ENCODE measurements at regions not wholly inside any gene's neighbourhood (a gene's known extent, or its start where the extent isn't known, plus 50 kb on each side); places are given as distances from the start of the nearest gene placed in this dataset.

- H3K27me3 ChIP-seq = no peaks in the 10 kb centered on the region
- no peaks in the 10 kb centered on the region for H3K36me3 ChIP-seq
- 38 to 50% methylated on average over 1 of the region's 1 CpG for WGBS, 2 donors (ENCODE audit: low coverage in 1 of 2)
- H3K9me3 ChIP-seq = no peaks in the 10 kb centered on the region
- peaks cover 0 to 4% (median 0%) of the 10 kb centered on the region in 4 donors for H3K4me1 ChIP-seq
- in situ Hi-C loops (cut with MboI; ENCODE audit: low pct_ligation_motif_present in 1 of 4, low pct_unique_long_range_greater_than_20kb in 1 of 4, low sequenced_read_pairs in 3 of 4) = no loop called here
- H3K27ac ChIP-seq = no peak overlapping the region
- TF ChIP-seq, protein P1, sequence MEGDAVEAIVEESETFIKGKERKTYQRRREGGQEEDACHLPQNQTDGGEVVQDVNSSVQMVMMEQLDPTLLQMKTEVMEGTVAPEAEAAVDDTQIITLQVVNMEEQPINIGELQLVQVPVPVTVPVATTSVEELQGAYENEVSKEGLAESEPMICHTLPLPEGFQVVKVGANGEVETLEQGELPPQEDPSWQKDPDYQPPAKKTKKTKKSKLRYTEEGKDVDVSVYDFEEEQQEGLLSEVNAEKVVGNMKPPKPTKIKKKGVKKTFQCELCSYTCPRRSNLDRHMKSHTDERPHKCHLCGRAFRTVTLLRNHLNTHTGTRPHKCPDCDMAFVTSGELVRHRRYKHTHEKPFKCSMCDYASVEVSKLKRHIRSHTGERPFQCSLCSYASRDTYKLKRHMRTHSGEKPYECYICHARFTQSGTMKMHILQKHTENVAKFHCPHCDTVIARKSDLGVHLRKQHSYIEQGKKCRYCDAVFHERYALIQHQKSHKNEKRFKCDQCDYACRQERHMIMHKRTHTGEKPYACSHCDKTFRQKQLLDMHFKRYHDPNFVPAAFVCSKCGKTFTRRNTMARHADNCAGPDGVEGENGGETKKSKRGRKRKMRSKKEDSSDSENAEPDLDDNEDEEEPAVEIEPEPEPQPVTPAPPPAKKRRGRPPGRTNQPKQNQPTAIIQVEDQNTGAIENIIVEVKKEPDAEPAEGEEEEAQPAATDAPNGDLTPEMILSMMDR (IDR thresholded peaks at IDR 0.05) = no peak
- TF ChIP-seq POLR2A (IDR thresholded peaks at IDR 0.05) = no peak
- no peak for TF ChIP-seq EP300 (IDR thresholded peaks at IDR 0.05; ENCODE audit: low read depth)
- TF ChIP-seq POLR2AphosphoS5 (IDR thresholded peaks at IDR 0.05) = no peak
- intact Hi-C loops (cut with DNase I; ENCODE audit: low total_unique reads) = no loop called here
- H3K4me3 ChIP-seq = no peak overlapping the region
- DNase-seq = no peak
Observed at GRCh38 chr2:48194641-48195040, 119.8 kb upstream of the FOXN2 start.

GRCh38 chr2:48195169-48195568, 119.3 kb upstream of the FOXN2 start:
- in situ Hi-C loops (cut with MboI; ENCODE audit: low pct_ligation_motif_present in 1 of 4, low pct_unique_long_range_greater_than_20kb in 1 of 4, low sequenced_read_pairs in 3 of 4) (no loop called here), intact Hi-C loops (cut with DNase I; ENCODE audit: low total_unique reads) (no loop called here)
- Histone ChIP-seq H3K4me1 (peaks cover 0 to 4% (median 0%) of the 10 kb centered on the region in 4 donors), H3K9me3 (no peaks in the 10 kb centered on the region), H3K27ac (no peak overlapping the region), H3K36me3 (no peaks in the 10 kb centered on the region), H3K4me3 (no peak overlapping the region), H3K27me3 (no peaks in the 10 kb centered on the region)
- WGBS, 2 donors (ENCODE audit: low coverage in 1 of 2) = 86 to 99% methylated on average over 2 to 3 of the region's 3 CpGs
- DNase-seq = no peak
- no peak for TF ChIP-seq POLR2AphosphoS5 (IDR thresholded peaks at IDR 0.05)
- TF ChIP-seq, protein P1 (IDR thresholded peaks at IDR 0.05) = no peak
- no peak for TF ChIP-seq POLR2A (IDR thresholded peaks at IDR 0.05)
- no peak for TF ChIP-seq EP300 (IDR thresholded peaks at IDR 0.05; ENCODE audit: low read depth)

DNA sequence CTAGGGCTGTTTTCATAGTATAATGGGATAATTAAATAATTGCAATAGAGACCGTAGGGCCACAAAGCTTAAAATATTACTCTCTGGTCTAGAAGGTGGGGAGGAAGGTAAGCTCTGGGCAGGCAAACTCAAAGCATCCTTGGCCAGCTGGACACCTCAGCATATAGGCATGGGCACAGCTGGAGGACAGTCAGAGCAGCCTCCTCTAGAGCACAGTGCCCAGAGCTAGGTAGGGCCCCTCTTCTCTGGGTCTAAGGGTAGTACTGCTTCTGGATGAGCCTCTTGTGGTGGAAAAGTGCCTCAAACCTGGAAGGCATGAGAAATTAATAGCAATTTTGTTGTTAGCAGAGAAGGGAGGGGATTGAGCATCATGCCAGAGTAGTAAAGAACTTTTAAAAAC, 116.9 kb upstream of the FOXN2 start:
- no peaks in the 10 kb centered on the region for H3K27me3 ChIP-seq
- no peaks in the 10 kb centered on the region for H3K36me3 ChIP-seq
- no peak for TF ChIP-seq EP300 (IDR thresholded peaks at IDR 0.05; ENCODE audit: low read depth)
- TF ChIP-seq, protein P1 (IDR thresholded peaks at IDR 0.05) = no peak
- TF ChIP-seq POLR2AphosphoS5 (IDR thresholded peaks at IDR 0.05) = no peak
- TF ChIP-seq POLR2A (IDR thresholded peaks at IDR 0.05) = no peak
- intact Hi-C loops (cut with DNase I; ENCODE audit: low total_unique reads) (no loop called here), in situ Hi-C loops (cut with MboI; ENCODE audit: low pct_ligation_motif_present in 1 of 4, low pct_unique_long_range_greater_than_20kb in 1 of 4, low sequenced_read_pairs in 3 of 4) (no loop called here)
- DNase-seq = no peak
- no peaks in the 10 kb centered on the region for H3K9me3 ChIP-seq
- no peak overlapping the region for H3K4me3 ChIP-seq
- peaks cover 0 to 4% (median 0%) of the 10 kb centered on the region in 4 donors for H3K4me1 ChIP-seq
- H3K27ac ChIP-seq = no peak overlapping the region
- 63 to 78% methylated on average over 1 of the region's 1 CpG for WGBS, 2 donors (ENCODE audit: low coverage in 1 of 2)

GRCh38 chr2:48198371-48198770, 116.1 kb upstream of the FOXN2 start:
- intact Hi-C loops (cut with DNase I; ENCODE audit: low total_unique reads) (no loop called here), in situ Hi-C loops (cut with MboI; ENCODE audit: low pct_ligation_motif_present in 1 of 4, low pct_unique_long_range_greater_than_20kb in 1 of 4, low sequenced_read_pairs in 3 of 4) (no loop called here)
- Histone ChIP-seq H3K27me3 (no peaks in the 10 kb centered on the region), H3K9me3 (no peaks in the 10 kb centered on the region), H3K27ac (no peak overlapping the region), H3K36me3 (no peaks in the 10 kb centered on the region), H3K4me3 (no peak overlapping the region), H3K4me1 (peaks cover 0 to 4% (median 0%) of the 10 kb centered on the region in 4 donors)
- DNase-seq = no peak
- TF ChIP-seq POLR2AphosphoS5 (IDR thresholded peaks at IDR 0.05) (no peak), EP300 (IDR thresholded peaks at IDR 0.05; ENCODE audit: low read depth) (no peak), POLR2A (IDR thresholded peaks at IDR 0.05) (no peak)
- TF ChIP-seq, protein P1 (IDR thresholded peaks at IDR 0.05) = no peak
- WGBS, 2 donors (ENCODE audit: low coverage in 1 of 2) = 92% methylated on average over 1 of the region's 1 CpG; no CpG with 5 or more reads in 1 of the 2 donors
